Omental fat pad (tissue), 3 donors: ENCODE measurements at regions not wholly inside any gene's neighbourhood (a gene's known extent, or its start where the extent isn't known, plus 50 kb on each side); places are given as distances from the start of the nearest gene placed in this dataset.

Experiments used
- ATAC-seq: fragments of 150-250 bp; one replicate; pipeline ENCODE4 v1.9.1; 2016; ENCODE audit warnings: mild to moderate bottlenecking, moderate library complexity; ENCODE audit not compliant: low FRiP score
- DNase-seq: peaks from one replicate; pipeline ENCODE4 v3.0.0-alpha.2; 2019; ENCODE audit warnings: low spot score
- CTCF ChIP-seq, 3 donors: fragments of 450-650 bp; IDR thresholded peaks; one replicate each; pipeline ENCODE4 v1.5.1; 2016 to 2017; ENCODE audit warnings: antibody characterized with exemption in 3 of 3, mild to moderate bottlenecking in 3 of 3, moderate library complexity in 2 of 3

DNA sequence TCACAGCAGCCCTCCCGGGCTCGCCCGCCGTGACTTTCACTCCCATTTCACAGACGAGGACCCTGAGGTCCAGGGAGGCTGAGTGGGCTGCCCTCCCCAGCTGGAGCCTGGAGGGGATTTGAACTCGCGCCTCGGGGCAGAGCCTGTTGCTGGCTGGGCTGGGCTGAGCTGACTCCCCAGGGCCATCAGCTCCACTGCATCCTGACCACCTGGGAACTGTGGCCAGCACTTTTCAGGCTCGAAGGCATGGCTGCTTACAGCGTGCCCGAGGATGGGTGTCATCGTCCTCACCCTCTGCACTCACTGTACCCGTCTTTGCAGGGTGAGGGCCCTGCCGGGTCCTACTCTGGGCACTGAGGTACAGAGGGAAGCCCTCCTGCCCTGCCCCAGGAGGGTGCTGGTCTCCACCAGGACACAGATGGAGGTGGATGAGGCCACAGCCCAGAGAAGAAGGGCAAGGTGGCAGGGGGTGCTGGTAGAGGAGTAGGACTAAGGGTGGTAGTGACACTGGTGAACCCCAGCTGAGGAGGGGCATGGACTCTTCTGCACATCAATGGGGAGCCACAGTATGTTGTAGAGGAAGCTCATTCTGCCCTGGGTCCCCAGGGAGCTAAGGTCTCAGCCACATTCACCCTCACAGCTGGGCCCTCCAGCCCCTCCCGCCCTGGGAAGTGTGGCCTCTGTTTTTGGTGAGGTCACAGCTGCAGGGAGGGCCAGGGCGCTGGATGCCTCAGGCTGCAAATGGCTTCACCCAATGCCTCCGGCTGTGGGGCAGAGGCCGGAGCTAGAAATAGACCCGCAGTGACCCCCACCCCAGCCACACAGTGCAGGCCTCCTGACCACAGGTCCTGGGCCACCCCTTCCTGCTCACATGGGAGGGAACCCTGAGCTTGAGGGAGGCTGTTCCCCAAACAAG, 365.1 kb upstream of the SFSWAP start:
- no peak for ATAC-seq
- no peak for TF ChIP-seq CTCF (IDR thresholded peaks at IDR 0.05)
- no peak for DNase-seq

DNA sequence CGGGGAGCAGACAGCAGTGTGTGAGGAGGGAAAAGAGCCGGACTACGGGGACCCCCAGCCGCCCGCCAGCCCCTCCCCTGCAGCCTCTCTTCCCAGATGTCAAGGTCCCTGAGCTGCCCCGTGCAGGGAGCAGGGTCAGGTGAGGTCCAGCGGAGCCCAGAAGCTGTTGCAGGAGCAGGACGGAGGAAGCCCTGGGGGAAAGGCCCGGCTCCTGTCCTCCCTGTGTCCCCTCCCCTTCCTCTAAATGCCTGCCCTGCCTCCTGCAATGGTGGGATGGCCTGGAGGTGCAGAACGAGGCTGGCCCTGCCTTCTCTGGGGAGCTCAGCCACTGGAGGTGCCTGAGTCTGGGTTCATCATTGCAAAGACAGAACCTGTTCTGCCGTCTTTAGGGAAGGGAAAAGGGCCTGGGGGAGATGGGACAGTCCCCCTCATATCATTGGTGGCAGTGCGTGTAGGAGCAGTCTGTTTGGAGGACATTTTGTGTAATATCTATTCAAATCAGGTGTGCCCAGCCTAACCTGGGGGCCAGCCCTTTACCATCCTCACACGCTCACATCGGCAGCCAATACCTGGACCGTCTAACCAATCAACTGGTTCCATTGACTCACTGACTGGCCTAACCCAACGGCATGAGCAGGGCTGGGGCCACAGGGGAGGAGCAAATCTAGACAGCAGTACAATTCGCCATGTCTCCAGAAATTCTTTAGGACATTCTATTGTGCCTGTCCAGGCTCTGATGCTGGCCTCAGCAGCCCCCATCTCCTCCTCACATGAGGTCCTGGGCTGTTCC, 364.1 kb upstream of the SFSWAP start:
- no peak for DNase-seq
- TF ChIP-seq CTCF (IDR thresholded peaks at IDR 0.05), result no peak
- no peak for ATAC-seq

- ATAC-seq, result no peak
- TF ChIP-seq CTCF (IDR thresholded peaks at IDR 0.05), result no peak
- no peak for DNase-seq
These were observed 363.6 kb upstream of the SFSWAP start for GRCh38 chr12:131347345-131347714.

DNA sequence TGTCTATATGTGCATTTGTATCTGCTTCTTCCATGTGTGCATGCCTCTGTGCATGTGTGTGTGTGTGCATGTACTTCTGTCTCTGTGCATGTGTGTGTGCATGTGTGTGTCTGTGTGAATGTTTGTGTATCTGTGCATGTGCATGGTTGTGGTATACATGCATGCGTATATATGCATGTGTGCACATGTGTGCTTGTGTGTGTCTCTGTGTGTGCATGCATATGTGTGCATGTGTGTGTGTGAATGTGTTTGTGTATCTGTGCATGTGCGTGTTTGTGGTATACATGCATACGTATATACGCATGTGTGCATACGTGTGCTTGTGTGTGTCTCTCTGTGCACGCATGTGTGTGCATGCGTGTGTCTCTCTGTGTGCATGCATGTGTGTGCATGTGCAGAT, 363.2 kb upstream of the SFSWAP start:
- ATAC-seq (no peak), DNase-seq (no peak)
- no peak for TF ChIP-seq CTCF (IDR thresholded peaks at IDR 0.05)

GRCh38 chr12:131348231-131348630, 362.7 kb upstream of the SFSWAP start:
- ATAC-seq, result no peak
- TF ChIP-seq CTCF (IDR thresholded peaks at IDR 0.05), result no peak
- DNase-seq, result no peak

GRCh38 chr12:131348646-131349045, 362.2 kb upstream of the SFSWAP start:
- ATAC-seq (no peak), DNase-seq (no peak)
- TF ChIP-seq CTCF (IDR thresholded peaks at IDR 0.05), result no peak
